Activated CD4-positive, alpha-beta T cell treated with anti-CD3 and anti-CD28 coated beads, Interleukin-2, amount 10 ng/mL, durations not matched to agents 7 days and 5 days (primary cell): ENCODE measurements at regions not wholly inside any gene's neighbourhood (a gene's known extent, or its start where the extent isn't known, plus 50 kb on each side); places are given as distances from the start of the nearest gene placed in this dataset.
"Not testable (repeated sequence)": the region's sequence is repeated elsewhere in the genome, so short reads cannot be mapped to it uniquely, and the experiment has no call there.

Experiments
- CTCF ChIA-PET: fragments of 350-600 bp; sonication (Branson Sonifier 250); formaldehyde crosslinking; loops from one replicate; lab custom pipeline; 2021; ENCODE audit warnings: antibody characterized with exemption; lab: Charles Lee
- POLR2A ChIA-PET: fragments of 350-600 bp; sonication (Branson Sonifier 250); formaldehyde crosslinking; loops from one replicate; lab custom pipeline; 2021; ENCODE audit warnings: antibody characterized with exemption; lab: Charles Lee
- DNase-seq: peaks from one replicate; pipeline ENCODE4 v3.0.0-alpha.2; 2020
- H3K27ac Mint-ChIP-seq: one replicate; pipeline ENCODE4 v1.8.0; 2021; ENCODE audit warnings: mild to moderate bottlenecking, moderate library complexity, mixed read lengths
- H3K27me3 Mint-ChIP-seq: one replicate; pipeline ENCODE4 v1.8.0; 2021; ENCODE audit warnings: mixed read lengths
- H3K36me3 Mint-ChIP-seq: one replicate; pipeline ENCODE4 v1.8.0; 2021; ENCODE audit warnings: low read depth, mixed read lengths
- H3K4me1 Mint-ChIP-seq: one replicate; pipeline ENCODE4 v1.8.0; 2021; ENCODE audit warnings: mixed read lengths
- H3K4me3 Mint-ChIP-seq: one replicate; pipeline ENCODE4 v1.8.0; 2021; ENCODE audit warnings: mild to moderate bottlenecking, moderate library complexity, mixed read lengths
- H3K9me3 Mint-ChIP-seq: one replicate; pipeline ENCODE4 v1.8.0; 2021; ENCODE audit warnings: mixed read lengths

GRCh38 chrX:124181515-124181914 is 150.9 kb upstream of the TEX13D start:
- H3K4me1 Mint-ChIP-seq, POLR2A ChIA-PET, H3K27me3 Mint-ChIP-seq, H3K36me3 Mint-ChIP-seq, CTCF ChIA-PET, H3K27ac Mint-ChIP-seq, H3K9me3 Mint-ChIP-seq, DNase-seq, H3K4me3 Mint-ChIP-seq: not testable (repeated sequence)

- no peak for DNase-seq
- CTCF ChIA-PET = interaction anchor here (1.0 kb wide), 1 partner anchor 139 kb away, joined by 3 read pairs; no protein-coding TSS in a partner anchor
- Mint-ChIP-seq H3K4me1 (no peaks in the 10 kb centered on the region), H3K27me3 (no peaks in the 10 kb centered on the region), H3K36me3 (no peaks in the 10 kb centered on the region), H3K4me3 (no peak overlapping the region), H3K9me3 (no peaks in the 10 kb centered on the region), H3K27ac (no peak overlapping the region)
- POLR2A ChIA-PET = no interaction called here
These were observed 142.0 kb upstream of the TEX13D start for GRCh38 chrX:124190440-124190839.

- H3K27me3 Mint-ChIP-seq = no peaks in the 10 kb centered on the region
- H3K27ac Mint-ChIP-seq = no peak overlapping the region
- H3K4me3 Mint-ChIP-seq = no peak overlapping the region
- H3K9me3 Mint-ChIP-seq = peaks cover 2% of the 10 kb centered on the region
- H3K36me3 Mint-ChIP-seq = no peaks in the 10 kb centered on the region
- POLR2A ChIA-PET = no interaction called here
- CTCF ChIA-PET = interaction anchor here (0.9 to 1.6 kb wide), 2 partner anchors 10 to 18 kb away, joined by 3 read pairs; no protein-coding TSS in a partner anchor
- no peak for DNase-seq
- no peaks in the 10 kb centered on the region for H3K4me1 Mint-ChIP-seq
These were observed 138.3 kb upstream of the TEX13D start for GRCh38 chrX:124194199-124194598.

GRCh38 chrX:124194901-124195300 is 137.6 kb upstream of the TEX13D start:
- H3K4me1 Mint-ChIP-seq = no peaks in the 10 kb centered on the region
- H3K4me3 Mint-ChIP-seq = no peak overlapping the region
- H3K9me3 Mint-ChIP-seq = peaks cover 2% of the 10 kb centered on the region
- H3K27ac Mint-ChIP-seq = no peak overlapping the region
- no peak for DNase-seq
- H3K36me3 Mint-ChIP-seq = no peaks in the 10 kb centered on the region
- ChIA-PET POLR2A (no interaction called here), CTCF (interaction anchor here (0.9 to 1.6 kb wide), 2 partner anchors 9 to 18 kb away, joined by 3 read pairs; no protein-coding TSS in a partner anchor)
- H3K27me3 Mint-ChIP-seq = no peaks in the 10 kb centered on the region

- no peaks in the 10 kb centered on the region for H3K4me1 Mint-ChIP-seq
- H3K27me3 Mint-ChIP-seq = no peaks in the 10 kb centered on the region
- no peaks in the 10 kb centered on the region for H3K36me3 Mint-ChIP-seq
- DNase-seq = no peak
- no peak overlapping the region for H3K4me3 Mint-ChIP-seq
- H3K9me3 Mint-ChIP-seq = peaks cover 9% of the 10 kb centered on the region
- ChIA-PET POLR2A (no interaction called here), CTCF (interaction anchor here (0.6 to 0.7 kb wide), 2 partner anchors 39 to 537 kb away, joined by 3 read pairs; no protein-coding TSS in a partner anchor)
- H3K27ac Mint-ChIP-seq = no peak overlapping the region
These were observed 129.1 kb upstream of the TEX13D start for GRCh38 chrX:124203311-124203710.

GRCh38 chrX:124208660-124209059 is 123.8 kb upstream of the TEX13D start:
- POLR2A ChIA-PET = no interaction called here
- no peaks in the 10 kb centered on the region for H3K36me3 Mint-ChIP-seq
- no peaks in the 10 kb centered on the region for H3K27me3 Mint-ChIP-seq
- DNase-seq = no peak
- H3K9me3 Mint-ChIP-seq = peaks cover 3% of the 10 kb centered on the region
- no peak overlapping the region for H3K4me3 Mint-ChIP-seq
- H3K4me1 Mint-ChIP-seq = peaks cover 20% of the 10 kb centered on the region
- CTCF ChIA-PET = no interaction called here
- H3K27ac Mint-ChIP-seq = no peak overlapping the region

- Mint-ChIP-seq H3K4me3 (no peak overlapping the region), H3K36me3 (peaks cover under 1% of the 10 kb centered on the region), H3K27me3 (no peaks in the 10 kb centered on the region), H3K9me3 (no peaks in the 10 kb centered on the region), H3K4me1 (peaks cover 31% of the 10 kb centered on the region), H3K27ac (no peak overlapping the region)
- ChIA-PET CTCF (no interaction called here), POLR2A (no interaction called here)
- DNase-seq = no peak
These were observed 122.5 kb upstream of the TEX13D start for GRCh38 chrX:124209792-124210576.

- CTCF ChIA-PET = interaction anchor here (0.8 kb wide), 1 partner anchor 13 kb away, joined by 3 read pairs; no protein-coding TSS in a partner anchor
- no peaks in the 10 kb centered on the region for H3K27me3 Mint-ChIP-seq
- peak overlapping the region; percentile 36 for H3K27ac Mint-ChIP-seq
- H3K36me3 Mint-ChIP-seq = peaks cover 6% of the 10 kb centered on the region
- DNase-seq = peak; percentile 50
- no peaks in the 10 kb centered on the region for H3K9me3 Mint-ChIP-seq
- H3K4me3 Mint-ChIP-seq = no peak overlapping the region
- POLR2A ChIA-PET = no interaction called here
- peaks cover 45% of the 10 kb centered on the region for H3K4me1 Mint-ChIP-seq
These were observed 121.0 kb upstream of the TEX13D start for GRCh38 chrX:124211312-124211942.

GRCh38 chrX:124212622-124213021 is 119.8 kb upstream of the TEX13D start:
- H3K9me3 Mint-ChIP-seq = no peaks in the 10 kb centered on the region
- peak overlapping the region; percentile 76 for H3K27ac Mint-ChIP-seq
- CTCF ChIA-PET = interaction anchor here (1.3 kb wide), 1 partner anchor 18 kb away, joined by 3 read pairs; no protein-coding TSS in a partner anchor
- H3K27me3 Mint-ChIP-seq = no peaks in the 10 kb centered on the region
- H3K4me1 Mint-ChIP-seq = peaks cover 57% of the 10 kb centered on the region
- POLR2A ChIA-PET = no interaction called here
- DNase-seq = peak; percentile 53
- peaks cover 6% of the 10 kb centered on the region for H3K36me3 Mint-ChIP-seq
- no peak overlapping the region for H3K4me3 Mint-ChIP-seq

GRCh38 chrX:124215786-124216185 is 116.7 kb upstream of the TEX13D start:
- peaks cover 82% of the 10 kb centered on the region for H3K4me1 Mint-ChIP-seq
- H3K27me3 Mint-ChIP-seq = no peaks in the 10 kb centered on the region
- POLR2A ChIA-PET = interaction anchor here (0.5 to 1.2 kb wide), 2 partner anchors 178 to 509 kb away, joined by 3 to 4 read pairs; no protein-coding TSS in a partner anchor
- no peak overlapping the region for H3K4me3 Mint-ChIP-seq
- peak; percentile 18 for DNase-seq
- peaks cover 6% of the 10 kb centered on the region for H3K36me3 Mint-ChIP-seq
- CTCF ChIA-PET = no interaction called here
- H3K9me3 Mint-ChIP-seq = no peaks in the 10 kb centered on the region
- peak overlapping the region; percentile 93 for H3K27ac Mint-ChIP-seq

GRCh38 chrX:124216396-124217115 is 115.9 kb upstream of the TEX13D start:
- no peak for DNase-seq
- CTCF ChIA-PET = interaction anchor here (0.5 to 1.3 kb wide), 2 partner anchors 129 to 198 kb away, joined by 3 read pairs; no protein-coding TSS in a partner anchor
- H3K27ac Mint-ChIP-seq = peak overlapping the region; percentile 93
- H3K9me3 Mint-ChIP-seq = no peaks in the 10 kb centered on the region
- peak overlapping the region; percentile 61 for H3K4me3 Mint-ChIP-seq
- peaks cover 8% of the 10 kb centered on the region for H3K36me3 Mint-ChIP-seq
- H3K4me1 Mint-ChIP-seq = peaks cover 81% of the 10 kb centered on the region
- POLR2A ChIA-PET = interaction anchor here (1.2 kb wide), 1 partner anchor 509 kb away, joined by 4 read pairs; no protein-coding TSS in a partner anchor
- no peaks in the 10 kb centered on the region for H3K27me3 Mint-ChIP-seq
